ENCODE measurements at regions not wholly inside any gene's neighbourhood (a gene's known extent, or its start where the extent isn't known, plus 50 kb on each side); places are given as distances from the start of the nearest gene placed in this dataset.

DNA sequence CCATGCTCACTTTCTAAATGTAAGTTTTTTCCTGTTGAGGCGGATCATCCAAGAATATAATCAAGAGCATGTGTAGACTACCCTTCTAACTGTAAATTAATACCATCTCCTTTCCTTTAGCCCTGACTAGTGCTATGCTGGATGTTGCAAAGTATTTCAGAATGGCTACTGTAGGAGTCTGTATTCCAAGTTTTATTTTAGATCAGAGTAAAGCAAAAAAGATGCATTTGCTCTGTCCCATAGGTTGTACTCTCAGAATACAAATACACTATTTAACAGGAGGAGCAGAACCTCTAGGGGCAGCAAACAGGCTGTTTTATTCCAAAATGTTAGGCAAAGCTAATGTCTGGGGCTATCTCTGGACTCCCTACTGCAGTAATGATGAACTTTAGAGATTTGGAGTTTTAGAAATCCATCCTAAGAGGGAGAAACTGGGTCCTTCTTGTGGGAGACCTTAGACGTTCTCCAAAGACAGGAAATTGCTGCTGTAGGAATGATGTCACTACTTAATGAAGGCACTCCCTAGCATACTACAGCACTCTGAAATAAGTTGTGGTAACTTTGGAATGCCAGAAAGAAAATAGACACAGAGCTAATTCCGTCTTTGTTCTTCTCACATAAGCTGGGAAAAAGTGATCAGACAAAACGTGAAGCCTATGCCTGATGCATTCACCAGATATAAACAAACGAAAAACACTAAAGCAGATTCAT, 392.4 kb upstream of the HS3ST5 start:
- TF ChIP-seq CTCF (IDR thresholded peaks at IDR 0.05 in 2 of 3, conservative IDR thresholded peaks at IDR 0.05 in 1 of 3; ENCODE audit: borderline replicate concordance in 1 of 3, insufficient read depth in 1 of 3, low read depth in 2 of 3, low read length in 2 of 3): no peak
- no peak for TF ChIP-seq SRF (IDR thresholded peaks at IDR 0.05; ENCODE audit: low read depth)
- no peak for TF ChIP-seq EZH2 (IDR thresholded peaks at IDR 0.05)
- no peak for TF ChIP-seq FOSL1 (IDR thresholded peaks at IDR 0.05; ENCODE audit: low read depth)
- no peak for TF ChIP-seq POLR2A (IDR thresholded peaks at IDR 0.05; ENCODE audit: borderline replicate concordance, extremely low read depth, insufficient read depth, insufficient read length)
- TF ChIP-seq POLR2AphosphoS5 (IDR thresholded peaks at IDR 0.05; ENCODE audit: low read depth, low read length): no peak
- no peak for TF ChIP-seq EGR1 (IDR thresholded peaks at IDR 0.05; ENCODE audit: low read depth)
- no peak for TF ChIP-seq ELF1 (IDR thresholded peaks at IDR 0.05; ENCODE audit: borderline replicate concordance, low read depth)
- TF ChIP-seq, protein P1, sequence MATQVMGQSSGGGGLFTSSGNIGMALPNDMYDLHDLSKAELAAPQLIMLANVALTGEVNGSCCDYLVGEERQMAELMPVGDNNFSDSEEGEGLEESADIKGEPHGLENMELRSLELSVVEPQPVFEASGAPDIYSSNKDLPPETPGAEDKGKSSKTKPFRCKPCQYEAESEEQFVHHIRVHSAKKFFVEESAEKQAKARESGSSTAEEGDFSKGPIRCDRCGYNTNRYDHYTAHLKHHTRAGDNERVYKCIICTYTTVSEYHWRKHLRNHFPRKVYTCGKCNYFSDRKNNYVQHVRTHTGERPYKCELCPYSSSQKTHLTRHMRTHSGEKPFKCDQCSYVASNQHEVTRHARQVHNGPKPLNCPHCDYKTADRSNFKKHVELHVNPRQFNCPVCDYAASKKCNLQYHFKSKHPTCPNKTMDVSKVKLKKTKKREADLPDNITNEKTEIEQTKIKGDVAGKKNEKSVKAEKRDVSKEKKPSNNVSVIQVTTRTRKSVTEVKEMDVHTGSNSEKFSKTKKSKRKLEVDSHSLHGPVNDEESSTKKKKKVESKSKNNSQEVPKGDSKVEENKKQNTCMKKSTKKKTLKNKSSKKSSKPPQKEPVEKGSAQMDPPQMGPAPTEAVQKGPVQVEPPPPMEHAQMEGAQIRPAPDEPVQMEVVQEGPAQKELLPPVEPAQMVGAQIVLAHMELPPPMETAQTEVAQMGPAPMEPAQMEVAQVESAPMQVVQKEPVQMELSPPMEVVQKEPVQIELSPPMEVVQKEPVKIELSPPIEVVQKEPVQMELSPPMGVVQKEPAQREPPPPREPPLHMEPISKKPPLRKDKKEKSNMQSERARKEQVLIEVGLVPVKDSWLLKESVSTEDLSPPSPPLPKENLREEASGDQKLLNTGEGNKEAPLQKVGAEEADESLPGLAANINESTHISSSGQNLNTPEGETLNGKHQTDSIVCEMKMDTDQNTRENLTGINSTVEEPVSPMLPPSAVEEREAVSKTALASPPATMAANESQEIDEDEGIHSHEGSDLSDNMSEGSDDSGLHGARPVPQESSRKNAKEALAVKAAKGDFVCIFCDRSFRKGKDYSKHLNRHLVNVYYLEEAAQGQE (IDR thresholded peaks at IDR 0.05; ENCODE audit: low read depth): no peak
- TF ChIP-seq SIN3A (IDR thresholded peaks at IDR 0.05; ENCODE audit: low read depth): no peak
